Loucy (cell line): ENCODE measurements at regions not wholly inside any gene's neighbourhood (a gene's known extent, or its start where the extent isn't known, plus 50 kb on each side); places are given as distances from the start of the nearest gene placed in this dataset.

Experiments used
- H2AFZ ChIP-seq: fragments of 200-600 bp; sonication (generic); 2 replicates; pipeline ENCODE4 v1.6.0; 2016; ENCODE audit warnings: antibody characterized with exemption, mild to moderate bottlenecking, low read length, moderate library complexity
- H3F3A ChIP-seq: fragments of 200-600 bp; 2 replicates; pipeline ENCODE4 v1.6.0; 2016; ENCODE audit warnings: antibody characterized with exemption, low read depth, mild to moderate bottlenecking
- H3K27me3 ChIP-seq: fragments of 200-600 bp; sonication (generic); 2 replicates; pipeline ENCODE4 v1.6.1; 2014; ENCODE audit warnings: low read length, mild to moderate bottlenecking; ENCODE audit not compliant: insufficient read depth, poor library complexity, severe bottlenecking
- H3K36me3 ChIP-seq: fragments of 200-600 bp; sonication (generic); 2 replicates; pipeline ENCODE4 v1.6.1; 2016; ENCODE audit warnings: low read length; ENCODE audit not compliant: insufficient read depth
- H3K4me1 ChIP-seq: fragments of 200-600 bp; sonication (generic); 2 replicates; pipeline ENCODE4 v1.5.1; 2014; ENCODE audit warnings: low read length, mild to moderate bottlenecking; ENCODE audit not compliant: insufficient read depth, poor library complexity, severe bottlenecking
- H3K4me2 ChIP-seq: fragments of 200-600 bp; sonication (generic); 2 replicates; pipeline ENCODE4 v1.6.0; 2014; ENCODE audit warnings: antibody characterized with exemption, low read length, low read depth, mild to moderate bottlenecking; ENCODE audit not compliant: poor library complexity, severe bottlenecking
- H3K4me3 ChIP-seq: fragments of 200-600 bp; sonication (generic); 2 replicates; pipeline ENCODE4 v1.5.1; 2014; ENCODE audit warnings: low read length, mild to moderate bottlenecking, mixed read lengths; ENCODE audit not compliant: poor library complexity, severe bottlenecking
- H3K79me2 ChIP-seq: fragments of 200-600 bp; sonication (generic); 2 replicates; pipeline ENCODE4 v1.6.1; 2014; ENCODE audit warnings: low read length; ENCODE audit not compliant: insufficient read depth
- H3K9ac ChIP-seq: fragments of 200-600 bp; sonication (generic); 2 replicates; pipeline ENCODE4 v1.6.0; 2014; ENCODE audit warnings: mild to moderate bottlenecking, low read depth, low read length, moderate library complexity; ENCODE audit not compliant: poor library complexity, severe bottlenecking
- H3K9me2 ChIP-seq: fragments of 200-600 bp; sonication (generic); replicated peaks from 2 replicates; pipeline ENCODE4 v1.6.1; 2016; ENCODE audit warnings: low read depth, low read length, mixed read lengths
- H3K9me3 ChIP-seq: fragments of 200-600 bp; sonication (generic); 2 replicates; pipeline ENCODE4 v1.6.1; 2014; ENCODE audit warnings: mild to moderate bottlenecking, antibody characterized with exemption, low read length, low read depth; ENCODE audit not compliant: insufficient read depth
- H4K20me1 ChIP-seq: fragments of 200-600 bp; sonication (generic); 2 replicates; pipeline ENCODE4 v1.6.0; 2014; ENCODE audit warnings: antibody characterized with exemption, low read length, mild to moderate bottlenecking; ENCODE audit not compliant: insufficient read depth, poor library complexity, severe bottlenecking
- CTCF ChIP-seq: fragments of 200-600 bp; sonication (generic); conservative IDR thresholded peaks from 2 replicates; pipeline ENCODE4 v1.5.1; 2014; ENCODE audit warnings: mild to moderate bottlenecking, antibody characterized with exemption, low read length
- EZH2phosphoT487 ChIP-seq: fragments of 200-600 bp; IDR thresholded peaks from 2 replicates; pipeline ENCODE4 v1.6.1; 2018; ENCODE audit warnings: antibody characterized with exemption, mild to moderate bottlenecking, moderate library complexity, borderline replicate concordance

GRCh38 chr12:126210026-126210425 lies 1144.8 kb downstream of the AACS start:
- H2AFZ ChIP-seq: no peak overlapping the region
- no peaks in the 10 kb centered on the region for H3K9me3 ChIP-seq
- H3K36me3 ChIP-seq: no peaks in the 10 kb centered on the region
- TF ChIP-seq CTCF: no peak
- no peak for TF ChIP-seq EZH2phosphoT487
- no peak overlapping the region for H3K4me2 ChIP-seq
- no peaks in the 10 kb centered on the region for H4K20me1 ChIP-seq
- H3K27me3 ChIP-seq: no peaks in the 10 kb centered on the region
- no peak overlapping the region for H3K9ac ChIP-seq
- H3K79me2 ChIP-seq: no peaks in the 10 kb centered on the region
- H3K4me1 ChIP-seq: no peaks in the 10 kb centered on the region
- H3K9me2 ChIP-seq: no peaks in the 10 kb centered on the region
- no peaks in the 10 kb centered on the region for H3F3A ChIP-seq
- H3K4me3 ChIP-seq: no peak overlapping the region

- H2AFZ ChIP-seq: no peak overlapping the region
- no peaks in the 10 kb centered on the region for H3K9me2 ChIP-seq
- no peak overlapping the region for H3K4me2 ChIP-seq
- H3F3A ChIP-seq: no peaks in the 10 kb centered on the region
- no peaks in the 10 kb centered on the region for H3K36me3 ChIP-seq
- H3K4me1 ChIP-seq: no peaks in the 10 kb centered on the region
- no peaks in the 10 kb centered on the region for H4K20me1 ChIP-seq
- no peaks in the 10 kb centered on the region for H3K9me3 ChIP-seq
- H3K27me3 ChIP-seq: no peaks in the 10 kb centered on the region
- no peak for TF ChIP-seq EZH2phosphoT487
- TF ChIP-seq CTCF: no peak
- no peak overlapping the region for H3K4me3 ChIP-seq
- H3K79me2 ChIP-seq: no peaks in the 10 kb centered on the region
- no peak overlapping the region for H3K9ac ChIP-seq
Observed at GRCh38 chr12:126210448-126210847, 1145.2 kb downstream of the AACS start.

DNA sequence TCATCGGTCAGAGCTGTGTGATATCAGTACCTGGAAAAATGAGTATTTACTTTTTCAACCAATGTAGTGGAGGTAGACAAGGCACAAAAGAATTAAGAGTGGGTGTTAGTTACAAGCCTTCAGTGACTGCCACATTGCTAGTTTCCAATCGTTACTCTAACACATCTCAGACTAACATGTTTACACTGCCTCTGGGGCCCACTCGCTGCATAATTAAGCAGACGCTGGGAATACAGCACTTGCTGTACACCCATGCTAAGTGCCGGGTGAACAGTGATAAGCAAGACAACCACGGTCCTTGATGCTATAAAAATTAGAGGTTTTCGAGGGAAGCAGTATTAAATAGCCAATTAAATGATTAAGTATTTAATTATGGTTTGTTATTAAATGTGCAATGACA lies 1147.6 kb downstream of the AACS start:
- no peak overlapping the region for H2AFZ ChIP-seq
- no peaks in the 10 kb centered on the region for H3K79me2 ChIP-seq
- H3K4me2 ChIP-seq: no peak overlapping the region
- no peaks in the 10 kb centered on the region for H3K36me3 ChIP-seq
- no peak overlapping the region for H3K9ac ChIP-seq
- no peaks in the 10 kb centered on the region for H3K9me3 ChIP-seq
- no peaks in the 10 kb centered on the region for H3F3A ChIP-seq
- H3K27me3 ChIP-seq: no peaks in the 10 kb centered on the region
- TF ChIP-seq CTCF (no peak), EZH2phosphoT487 (no peak)
- H3K4me3 ChIP-seq: no peak overlapping the region
- H3K4me1 ChIP-seq: no peaks in the 10 kb centered on the region
- no peaks in the 10 kb centered on the region for H4K20me1 ChIP-seq
- no peaks in the 10 kb centered on the region for H3K9me2 ChIP-seq
